ENCODE measurements at regions not wholly inside any gene's neighbourhood (a gene's known extent, or its start where the extent isn't known, plus 50 kb on each side); places are given as distances from the start of the nearest gene placed in this dataset.

DNA sequence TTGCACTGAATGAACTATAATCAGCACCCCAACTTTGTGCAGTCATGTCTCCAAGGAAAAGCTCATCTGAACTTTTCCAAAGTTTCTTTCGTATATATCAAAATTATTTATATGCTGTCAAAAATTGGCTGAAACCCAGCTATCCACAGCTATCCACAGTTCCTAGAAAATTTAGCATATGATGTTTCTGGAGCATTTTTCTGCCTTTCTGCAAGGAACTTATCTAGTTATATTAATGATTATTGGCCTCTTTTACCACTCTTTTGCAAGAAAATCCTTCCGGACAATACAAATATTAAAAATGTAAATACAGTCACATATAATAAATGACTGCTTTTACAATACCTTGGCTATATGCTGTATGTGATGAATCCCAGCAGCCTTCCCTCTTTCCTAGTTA lies 270.2 kb downstream of the TMEM167A start:
- DNase-seq: no peak
- TF ChIP-seq POLR2A (IDR thresholded peaks at IDR 0.05): no peak
- TF ChIP-seq, protein P1, sequence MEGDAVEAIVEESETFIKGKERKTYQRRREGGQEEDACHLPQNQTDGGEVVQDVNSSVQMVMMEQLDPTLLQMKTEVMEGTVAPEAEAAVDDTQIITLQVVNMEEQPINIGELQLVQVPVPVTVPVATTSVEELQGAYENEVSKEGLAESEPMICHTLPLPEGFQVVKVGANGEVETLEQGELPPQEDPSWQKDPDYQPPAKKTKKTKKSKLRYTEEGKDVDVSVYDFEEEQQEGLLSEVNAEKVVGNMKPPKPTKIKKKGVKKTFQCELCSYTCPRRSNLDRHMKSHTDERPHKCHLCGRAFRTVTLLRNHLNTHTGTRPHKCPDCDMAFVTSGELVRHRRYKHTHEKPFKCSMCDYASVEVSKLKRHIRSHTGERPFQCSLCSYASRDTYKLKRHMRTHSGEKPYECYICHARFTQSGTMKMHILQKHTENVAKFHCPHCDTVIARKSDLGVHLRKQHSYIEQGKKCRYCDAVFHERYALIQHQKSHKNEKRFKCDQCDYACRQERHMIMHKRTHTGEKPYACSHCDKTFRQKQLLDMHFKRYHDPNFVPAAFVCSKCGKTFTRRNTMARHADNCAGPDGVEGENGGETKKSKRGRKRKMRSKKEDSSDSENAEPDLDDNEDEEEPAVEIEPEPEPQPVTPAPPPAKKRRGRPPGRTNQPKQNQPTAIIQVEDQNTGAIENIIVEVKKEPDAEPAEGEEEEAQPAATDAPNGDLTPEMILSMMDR (IDR thresholded peaks at IDR 0.05 in 8 of 11, conservative IDR thresholded peaks at IDR 0.05 in 3 of 11): no peak
- no peak for TF ChIP-seq POLR2AphosphoS5 (IDR thresholded peaks at IDR 0.05)
- Histone ChIP-seq H3K4me3 (no peak overlapping the region), H3K36me3 (no peaks in the 10 kb centered on the region), H3K27ac (no peak overlapping the region), H3K27me3 (replicated peaks in 1 of 7) (no peaks in the 10 kb centered on the region), H3K9me3 (no peaks in the 10 kb centered on the region), H3K4me1 (no peaks in the 10 kb centered on the region)
- intact Hi-C loops (cut with DNase I; ENCODE audit: low total_unique reads): no loop called here
- WGBS, 5 donors: 83 to 88% (median 87%) methylated on average over 2 of the region's 2 CpGs

DNA sequence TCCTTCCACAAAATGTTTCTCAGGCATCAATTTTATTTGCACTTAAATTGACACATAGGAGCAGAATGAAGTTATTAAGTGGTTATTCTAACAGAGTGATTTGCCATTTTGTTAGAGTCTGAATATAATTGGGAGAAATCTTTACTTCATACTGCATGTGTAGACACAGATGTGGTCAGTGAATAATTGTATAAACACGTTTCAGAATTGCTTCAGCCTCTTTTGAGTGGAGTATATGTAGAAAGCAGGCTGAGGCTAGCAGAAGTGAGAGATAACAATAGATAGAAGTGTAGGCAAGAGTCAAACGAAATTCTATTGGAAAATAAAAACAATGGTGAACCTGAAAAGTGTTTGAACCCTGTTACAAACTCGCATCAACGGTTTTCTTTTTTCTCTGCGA lies 270.7 kb downstream of the TMEM167A start:
- TF ChIP-seq POLR2A (IDR thresholded peaks at IDR 0.05) (no peak), POLR2AphosphoS5 (IDR thresholded peaks at IDR 0.05) (no peak)
- TF ChIP-seq, protein P1 (IDR thresholded peaks at IDR 0.05 in 8 of 11, conservative IDR thresholded peaks at IDR 0.05 in 3 of 11): no peak
- no peak for DNase-seq
- Histone ChIP-seq H3K36me3 (no peaks in the 10 kb centered on the region), H3K4me3 (no peak overlapping the region), H3K9me3 (no peaks in the 10 kb centered on the region), H3K27me3 (replicated peaks in 1 of 7) (no peaks in the 10 kb centered on the region), H3K27ac (no peak overlapping the region), H3K4me1 (no peaks in the 10 kb centered on the region)
- intact Hi-C loops (cut with DNase I; ENCODE audit: low total_unique reads): no loop called here
- 78 to 86% (median 81%) methylated on average over 5 of the region's 5 CpGs for WGBS, 5 donors

DNA sequence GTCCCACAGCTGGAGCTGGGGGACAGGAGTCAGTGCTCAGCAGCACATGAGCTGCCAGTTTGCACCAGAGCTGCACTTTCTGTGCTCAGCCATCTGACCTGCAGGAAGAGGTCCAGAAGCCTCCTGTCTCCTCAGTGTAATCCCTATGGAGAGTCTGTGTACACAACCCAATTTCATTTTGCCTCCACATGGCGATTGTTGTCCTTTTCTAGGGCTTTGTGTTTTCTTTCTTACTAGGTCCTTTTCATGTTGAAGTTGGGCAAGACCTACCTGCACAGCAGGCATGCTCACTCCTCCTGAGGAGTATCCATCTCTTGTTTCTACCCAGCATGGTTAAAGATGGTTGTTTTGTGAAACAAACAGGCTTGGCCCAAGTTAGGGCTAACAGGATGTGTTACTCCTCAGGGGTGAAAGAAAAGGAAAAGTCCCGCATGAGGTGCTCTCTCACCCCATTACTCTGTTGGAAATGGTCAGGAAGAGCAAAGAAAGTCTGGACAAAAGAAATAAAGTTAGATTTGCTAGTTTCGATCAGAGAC lies 273.0 kb downstream of the TMEM167A start:
- H3K36me3 ChIP-seq: no peaks in the 10 kb centered on the region
- no peaks in the 10 kb centered on the region for H3K27me3 ChIP-seq (replicated peaks in 1 of 7)
- 78 to 91% (median 86%) methylated on average over 3 of the region's 3 CpGs for WGBS, 5 donors
- H3K4me1 ChIP-seq: no peaks in the 10 kb centered on the region
- no peak for TF ChIP-seq POLR2A (IDR thresholded peaks at IDR 0.05)
- TF ChIP-seq, protein P1 (IDR thresholded peaks at IDR 0.05 in 8 of 11, conservative IDR thresholded peaks at IDR 0.05 in 3 of 11): no peak
- TF ChIP-seq POLR2AphosphoS5 (IDR thresholded peaks at IDR 0.05): no peak
- DNase-seq: no peak
- H3K27ac ChIP-seq: no peak overlapping the region
- H3K9me3 ChIP-seq: no peaks in the 10 kb centered on the region
- intact Hi-C loops (cut with DNase I; ENCODE audit: low total_unique reads): no loop called here
- H3K4me3 ChIP-seq: no peak overlapping the region

DNA sequence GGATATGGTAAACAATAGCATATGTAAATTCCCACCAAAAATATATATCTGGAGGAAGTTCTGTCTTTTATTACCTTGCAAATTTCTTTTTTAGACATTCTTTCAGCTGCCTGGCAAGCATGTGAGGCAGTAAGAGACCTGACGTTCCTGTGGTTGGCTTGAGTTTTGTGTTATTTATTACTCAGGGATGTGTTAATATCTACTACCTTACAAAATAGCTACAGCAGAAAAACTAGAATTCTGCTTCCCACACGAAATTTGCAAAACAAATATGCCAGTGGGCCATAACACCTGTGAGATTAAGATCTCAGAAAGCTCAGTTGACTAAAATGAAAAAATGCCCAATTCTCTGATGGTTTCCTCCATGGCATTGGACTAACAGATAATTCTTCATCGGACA lies 274.2 kb downstream of the TMEM167A start:
- H3K27me3 ChIP-seq (replicated peaks in 1 of 7): no peaks in the 10 kb centered on the region
- H3K4me1 ChIP-seq: no peaks in the 10 kb centered on the region
- H3K9me3 ChIP-seq: no peaks in the 10 kb centered on the region
- H3K36me3 ChIP-seq: no peaks in the 10 kb centered on the region
- TF ChIP-seq, protein P1 (IDR thresholded peaks at IDR 0.05 in 8 of 11, conservative IDR thresholded peaks at IDR 0.05 in 3 of 11): no peak
- TF ChIP-seq POLR2AphosphoS5 (IDR thresholded peaks at IDR 0.05): no peak
- TF ChIP-seq POLR2A (IDR thresholded peaks at IDR 0.05): no peak
- intact Hi-C loops (cut with DNase I; ENCODE audit: low total_unique reads): no loop called here
- WGBS, 5 donors: 67 to 77% (median 71%) methylated on average over 3 of the region's 3 CpGs
- no peak overlapping the region for H3K27ac ChIP-seq
- H3K4me3 ChIP-seq: no peak overlapping the region
- DNase-seq: no peak
